Occipital lobe (tissue), 1 donor: ENCODE measurements at regions not wholly inside any gene's neighbourhood (a gene's known extent, or its start where the extent isn't known, plus 50 kb on each side); places are given as distances from the start of the nearest gene placed in this dataset.
"Not testable (repeated sequence)": the region's sequence is repeated elsewhere in the genome, so short reads cannot be mapped to it uniquely, and the experiment has no call there.

ENCODE experiments used
- DNase-seq: peaks from one replicate; lab custom pipeline; 2025; lab: John Stamatoyannopoulos, UW

DNA sequence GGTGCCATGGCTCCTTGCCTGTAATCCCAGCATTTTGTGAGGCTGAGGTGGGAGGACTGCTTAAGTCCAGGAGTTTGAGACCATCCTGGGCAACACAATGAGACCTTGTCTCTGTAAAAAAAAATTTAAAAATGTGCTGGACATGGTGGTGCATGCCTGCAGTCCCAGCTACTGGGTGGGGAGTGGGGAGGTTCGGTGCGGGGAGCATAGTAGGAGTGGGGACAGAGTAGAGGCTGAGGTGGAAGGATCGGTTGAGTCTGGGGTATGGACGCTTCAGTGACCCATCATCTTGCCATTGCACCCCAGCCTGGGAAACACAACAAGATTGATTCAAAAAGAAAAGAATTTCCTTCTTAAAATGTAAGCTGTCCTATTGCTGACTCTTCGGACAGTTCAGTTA, 1490.0 kb upstream of the GBE1 start:
- no peak for DNase-seq

DNA sequence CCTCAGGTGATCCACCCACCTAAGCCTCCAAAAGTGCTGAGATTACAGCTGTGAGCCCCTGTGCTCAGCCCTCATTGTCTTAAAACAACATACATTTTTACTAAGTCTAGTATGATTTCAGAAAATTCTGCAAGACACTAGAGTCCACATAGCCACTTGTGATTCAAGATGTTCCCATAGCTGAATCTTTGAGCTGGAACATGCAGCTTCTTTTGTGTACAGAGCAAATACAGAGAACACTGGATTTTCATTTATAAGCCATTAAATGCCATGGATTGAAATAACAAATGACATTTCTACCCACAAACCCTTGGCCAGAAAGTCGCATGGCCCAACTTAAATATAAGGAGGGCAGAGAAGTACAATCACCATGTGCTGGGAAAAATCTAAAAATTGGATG, 1489.2 kb upstream of the GBE1 start:
- DNase-seq, result no peak

DNA sequence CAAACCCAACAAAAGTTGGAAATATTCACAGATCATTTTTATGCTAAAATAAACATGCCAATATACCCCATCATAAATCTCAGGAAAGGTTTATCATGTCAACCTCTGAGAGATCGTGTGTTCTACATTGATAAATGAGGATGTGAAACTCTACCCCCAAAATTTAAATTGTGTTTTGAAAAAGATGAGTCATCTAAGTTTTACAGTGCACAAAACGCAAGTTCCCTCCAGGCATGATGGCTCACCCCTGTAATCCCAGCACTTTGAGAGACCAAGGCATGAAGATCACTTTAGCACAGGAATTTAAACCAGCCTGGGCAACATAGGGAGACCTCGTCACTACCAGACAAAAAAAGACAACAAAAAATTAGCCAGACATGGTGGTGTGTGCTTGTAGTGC, 1487.0 kb upstream of the GBE1 start:
- no peak for DNase-seq

DNA sequence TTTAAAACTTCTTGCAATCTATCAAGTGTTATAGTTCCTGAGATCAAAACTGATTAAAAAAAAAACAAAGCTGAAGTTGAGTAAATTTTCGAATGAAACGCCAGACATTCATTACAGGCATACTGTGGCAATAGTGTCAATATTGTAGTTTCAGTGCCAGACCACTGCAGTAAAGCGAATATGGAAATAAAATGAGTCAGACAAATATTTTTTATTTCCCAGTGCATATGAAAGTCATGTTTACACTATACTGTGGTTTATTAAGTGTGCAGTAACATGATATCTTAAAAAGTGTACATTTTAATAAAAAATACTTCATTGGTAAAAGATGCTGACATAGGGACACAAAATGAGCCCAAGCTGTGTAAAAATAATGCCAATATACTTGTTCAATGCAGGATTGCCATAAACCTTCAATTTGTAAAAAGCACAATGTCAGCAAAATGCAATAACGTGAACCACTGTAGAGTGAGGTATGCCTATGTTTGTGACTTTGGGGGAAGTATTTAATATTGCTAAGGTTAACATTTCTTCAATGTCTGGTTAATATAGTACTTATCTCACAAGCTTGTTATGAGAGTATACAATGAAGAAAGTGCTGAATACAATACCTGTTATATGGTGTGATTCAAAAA, 1473.9 kb upstream of the GBE1 start:
- DNase-seq, result no peak

DNA sequence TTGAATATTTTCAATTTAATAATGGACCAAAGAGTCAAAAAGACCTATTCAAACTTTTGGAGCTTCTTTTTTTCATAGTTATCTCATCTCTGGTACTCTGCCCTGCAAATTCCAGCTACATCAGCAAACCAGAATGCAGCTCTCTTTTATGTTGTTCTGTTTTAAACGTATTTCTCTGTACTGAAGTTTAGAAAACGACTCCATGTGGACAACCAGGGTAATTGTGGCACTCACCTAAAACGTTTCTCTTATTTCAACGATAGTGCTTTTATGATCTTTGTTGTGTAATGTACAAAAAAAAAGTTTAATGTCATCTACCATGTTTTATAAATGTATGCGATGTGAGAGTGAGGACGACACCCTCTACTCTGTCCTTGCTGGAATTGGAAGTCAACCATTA, 1472.3 kb upstream of the GBE1 start:
- no peak for DNase-seq

DNA sequence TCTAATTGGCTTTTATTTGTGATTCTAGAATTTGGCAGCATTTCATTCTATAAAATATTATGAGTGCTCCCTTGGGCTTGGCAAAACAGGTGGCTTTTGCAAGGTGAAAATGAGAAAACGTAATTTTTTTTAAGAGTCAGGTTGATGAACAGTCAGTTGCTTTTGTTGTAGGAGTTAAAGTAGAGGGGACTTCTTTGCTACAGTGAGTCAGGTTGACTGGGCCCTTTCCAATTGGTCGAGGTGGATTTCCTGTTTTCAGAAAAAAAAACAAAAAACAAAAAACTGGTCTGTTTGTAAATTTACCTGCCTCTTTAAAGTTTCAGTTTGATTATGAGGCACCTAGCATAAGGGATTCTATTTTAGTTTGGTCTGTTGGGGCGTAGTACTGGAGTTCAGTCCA, 1469.4 kb upstream of the GBE1 start:
- DNase-seq, result no peak

DNA sequence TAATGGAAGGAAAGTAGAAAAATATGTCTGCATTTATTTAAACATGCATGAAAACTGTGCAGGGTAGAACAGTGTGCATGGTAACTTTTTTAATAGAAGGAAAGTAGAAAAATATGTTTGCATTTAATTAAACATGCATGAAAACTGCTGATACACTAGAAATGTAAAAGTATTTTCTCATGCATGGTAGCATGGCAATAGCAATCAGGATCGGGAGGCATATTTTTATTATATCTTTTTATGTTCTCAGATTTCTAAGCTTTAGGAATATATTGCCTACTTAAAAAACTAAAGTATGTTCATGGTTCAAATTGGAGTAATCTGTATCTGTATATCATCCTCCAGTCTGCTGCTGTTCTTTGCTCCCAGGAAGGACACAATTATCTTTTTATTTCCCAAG, 1468.9 kb upstream of the GBE1 start:
- no peak for DNase-seq

DNA sequence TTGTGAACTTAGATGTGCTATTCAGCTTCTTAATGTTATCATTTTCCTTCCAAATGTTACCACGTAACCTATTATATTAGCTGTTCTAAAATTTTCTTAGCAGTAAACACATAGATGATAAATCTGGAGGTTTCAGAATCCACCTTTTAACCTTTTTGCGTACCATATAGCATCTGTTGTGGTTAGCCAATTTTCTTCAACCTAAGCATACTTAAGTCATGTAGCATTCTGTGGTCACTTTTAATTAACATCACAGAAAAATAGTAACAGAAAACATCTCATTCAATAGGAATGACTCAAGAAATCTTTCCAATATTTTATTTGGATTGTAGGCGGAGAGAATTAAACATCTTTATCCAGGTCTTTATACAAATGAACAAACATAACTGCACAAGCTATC, 1465.3 kb upstream of the GBE1 start:
- no peak for DNase-seq

DNA sequence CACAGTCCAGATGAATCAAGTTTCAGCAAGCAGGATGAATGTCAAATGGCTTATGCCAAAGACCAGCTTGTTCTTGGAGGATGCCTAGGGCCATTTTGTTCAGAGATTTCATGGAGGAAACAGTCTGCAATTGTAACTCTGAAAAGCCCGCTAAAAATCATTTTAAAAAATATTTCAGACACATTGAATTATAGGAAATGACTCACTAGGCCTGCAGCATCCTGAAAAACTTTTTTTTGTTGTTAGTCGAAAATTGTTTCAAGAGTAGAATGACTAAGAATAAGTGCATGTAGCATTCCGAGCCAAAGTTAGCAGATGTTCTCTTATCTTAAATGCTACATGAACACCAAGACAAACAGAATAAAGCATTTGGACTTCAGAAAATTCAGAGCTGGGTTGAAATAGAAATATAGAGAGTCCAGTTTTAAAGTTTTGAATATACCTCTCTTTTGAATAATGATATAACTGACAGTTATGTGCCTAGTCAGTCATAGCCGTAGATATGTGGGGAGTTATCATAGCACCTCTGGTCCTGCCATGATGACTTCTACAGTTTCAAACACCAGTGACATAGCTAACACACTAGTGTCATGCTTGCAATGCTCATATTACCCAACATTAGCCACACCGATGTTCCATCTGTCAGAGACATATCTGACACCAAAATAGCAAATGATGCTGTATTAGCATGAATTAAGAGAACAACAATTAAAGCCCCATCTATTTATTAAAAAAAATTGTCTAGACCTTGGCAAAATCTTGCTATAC, 1462.8 kb upstream of the GBE1 start:
- DNase-seq, result no peak

DNA sequence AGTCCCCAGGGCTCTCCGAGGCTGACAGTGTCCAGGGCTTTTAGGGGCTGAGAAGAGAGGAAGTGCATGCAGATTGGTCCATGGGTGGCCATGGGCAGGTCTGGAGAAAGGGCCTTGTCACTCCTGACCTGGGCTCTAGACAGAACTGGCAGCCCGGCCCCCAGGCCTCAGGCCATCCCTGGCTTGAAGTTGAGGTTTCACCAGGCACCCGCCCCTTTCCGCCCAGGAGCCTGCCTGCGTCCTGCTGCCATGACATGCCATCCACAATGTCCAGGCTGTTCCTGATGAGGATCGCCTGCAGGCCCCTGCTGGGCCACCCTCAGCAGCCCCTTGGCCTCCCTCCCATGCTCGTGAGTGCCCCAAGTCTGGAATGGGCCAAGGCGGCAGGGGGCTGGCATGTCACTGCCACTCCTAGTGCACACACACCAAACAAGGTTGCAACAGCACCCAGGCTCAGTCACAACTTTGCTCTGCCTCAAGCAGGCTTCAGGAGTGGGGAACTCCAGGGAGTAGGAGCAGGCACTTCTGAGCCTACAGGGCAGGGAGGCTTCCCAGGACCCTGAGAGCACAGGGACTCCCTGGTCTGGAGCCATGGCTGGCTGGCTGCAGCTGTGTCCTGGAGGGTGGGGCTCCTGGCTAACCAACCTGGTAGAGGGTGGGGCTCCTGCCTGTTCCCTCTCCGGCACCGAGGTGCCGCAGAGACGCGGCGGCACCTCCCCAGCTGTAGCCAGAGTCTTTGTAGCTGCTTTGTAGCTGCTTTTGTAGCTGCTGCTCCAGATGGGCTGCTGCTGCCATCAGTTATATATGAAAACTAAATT, 1457.1 kb upstream of the GBE1 start:
- no peak for DNase-seq

DNA sequence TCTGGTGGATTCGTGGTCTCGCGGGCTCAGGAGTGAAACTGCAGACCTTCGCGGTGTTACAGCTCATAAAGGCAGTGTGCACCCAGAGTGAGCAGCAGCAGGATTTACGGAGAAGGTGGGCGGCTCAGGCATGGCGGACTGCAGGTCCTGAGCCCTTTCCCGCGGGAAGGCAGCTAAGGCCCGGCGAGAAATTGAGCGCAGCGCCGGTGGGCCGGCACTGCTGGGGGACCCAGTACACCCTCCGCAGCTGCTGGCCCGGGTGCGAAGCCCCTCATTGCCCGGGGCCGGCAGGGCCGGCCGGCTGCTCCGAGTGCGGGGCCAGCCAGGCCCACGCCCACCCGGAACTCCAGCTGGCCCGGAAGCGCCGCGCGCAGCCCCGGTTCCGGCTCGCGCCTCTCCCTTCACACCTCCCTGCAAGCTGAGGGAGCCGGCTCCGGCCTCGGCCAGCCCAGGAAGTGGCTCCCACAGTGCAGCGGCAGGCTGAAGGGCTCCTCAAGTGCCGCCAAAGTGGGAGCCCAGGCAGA, 1456.2 kb upstream of the GBE1 start:
- not testable (repeated sequence) for DNase-seq

DNA sequence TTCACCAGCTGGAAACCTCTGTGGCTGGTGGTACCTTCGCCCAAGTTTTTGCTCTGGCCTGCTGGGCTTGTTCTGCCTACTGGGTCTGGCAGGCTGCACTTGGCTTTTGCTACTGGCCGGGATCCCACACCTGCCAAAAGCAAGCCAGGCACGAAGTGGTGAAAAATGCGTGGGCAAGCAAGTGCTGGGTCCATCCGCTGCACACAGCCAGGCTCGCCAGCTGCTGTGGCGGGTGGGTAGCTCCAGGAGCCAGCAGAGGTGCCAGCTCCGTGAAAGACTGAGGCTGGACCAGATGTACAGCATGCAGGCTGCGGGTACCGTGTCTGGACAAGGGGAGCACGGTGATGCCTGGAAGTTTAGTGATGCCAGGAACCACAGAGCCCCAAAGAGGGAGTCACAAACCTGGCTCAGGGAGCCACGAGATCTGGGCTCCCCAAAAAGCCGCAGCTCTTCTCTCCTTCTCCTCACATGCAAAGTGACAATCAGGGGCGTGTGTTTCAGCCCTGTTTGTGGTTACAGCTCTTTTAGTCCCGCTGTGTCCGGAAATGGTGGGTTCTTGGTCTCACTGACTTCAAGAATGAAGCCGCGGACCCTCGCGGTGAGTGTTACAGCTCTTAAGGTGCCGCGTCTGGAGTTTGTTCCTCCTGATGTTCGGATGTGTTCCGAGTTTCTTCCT, 1455.6 kb upstream of the GBE1 start:
- peak; percentile 24 for DNase-seq

DNA sequence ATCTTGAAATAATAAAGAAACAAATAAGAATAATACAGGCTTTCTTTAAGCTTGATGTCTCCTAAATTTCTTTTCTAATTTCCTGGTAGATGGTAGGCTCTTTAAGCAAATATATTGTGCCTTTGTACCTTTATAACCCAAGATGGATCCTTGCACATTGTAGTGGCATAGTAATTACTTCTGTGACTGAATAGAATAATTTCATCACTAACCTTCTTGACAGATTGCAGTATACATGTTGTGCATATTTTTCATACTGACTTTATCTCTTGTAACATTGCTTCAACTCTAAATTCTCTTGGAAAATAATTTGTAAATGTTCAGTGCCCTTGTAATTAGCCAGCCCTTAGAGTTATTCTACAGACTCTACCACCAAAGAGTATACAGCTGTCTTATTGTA, 1433.8 kb upstream of the GBE1 start:
- no peak for DNase-seq

DNA sequence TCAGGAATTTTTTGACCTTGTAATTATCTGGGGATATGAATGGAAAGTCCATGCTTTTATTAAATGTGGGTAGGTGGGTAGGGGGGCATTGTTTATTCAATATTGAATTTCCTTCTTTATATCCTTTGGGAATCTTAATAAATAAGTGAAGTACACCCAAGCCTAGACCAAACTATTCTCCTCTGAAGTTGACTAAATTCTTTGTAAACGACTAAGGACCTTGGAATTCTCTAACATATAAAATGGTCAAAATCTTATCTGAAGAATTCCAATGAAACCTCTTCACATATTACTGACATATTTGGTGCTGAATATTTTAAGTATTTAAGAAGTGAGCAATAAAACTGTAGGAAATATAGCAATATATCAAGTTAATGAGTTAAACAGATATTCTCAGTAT, 1432.1 kb upstream of the GBE1 start:
- DNase-seq, result no peak

DNA sequence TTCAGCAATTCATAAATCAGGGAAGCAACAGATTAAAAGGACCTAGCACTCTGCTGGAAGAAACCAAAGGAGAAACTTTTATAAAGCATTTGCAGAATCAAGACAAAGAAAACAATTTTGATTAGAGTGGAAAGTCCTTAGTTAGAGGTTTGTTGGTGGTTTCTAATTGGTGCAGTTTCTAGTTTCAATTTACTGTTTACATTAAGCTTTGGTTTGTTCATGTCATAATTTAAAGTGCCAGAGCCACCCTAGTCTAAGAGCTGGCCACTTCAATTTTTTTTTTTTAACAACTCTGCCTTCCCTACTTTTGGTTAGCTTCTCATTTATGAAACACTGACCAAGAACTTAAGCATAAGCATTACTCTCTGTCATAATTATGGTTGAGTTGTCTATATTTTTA, 1428.2 kb upstream of the GBE1 start:
- DNase-seq, result no peak

DNA sequence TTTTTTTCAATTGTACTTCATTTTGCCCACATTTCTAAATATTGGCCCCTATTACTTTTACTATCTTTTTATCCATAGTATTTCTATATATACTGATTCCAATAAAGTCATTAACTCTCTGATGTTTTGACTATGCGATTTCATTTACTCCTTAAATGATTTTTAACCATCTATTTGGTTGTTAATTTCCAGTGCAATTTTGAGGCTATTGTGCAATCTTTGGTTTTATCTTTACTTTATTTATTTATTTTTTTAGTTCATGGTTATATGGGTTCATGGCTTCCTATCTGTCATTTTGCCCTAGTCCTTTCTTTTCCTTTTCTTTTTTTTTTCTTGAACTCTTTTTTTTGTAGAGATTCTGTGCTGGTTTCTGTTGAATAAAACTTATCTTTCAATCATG, 1408.0 kb upstream of the GBE1 start:
- no peak for DNase-seq

DNA sequence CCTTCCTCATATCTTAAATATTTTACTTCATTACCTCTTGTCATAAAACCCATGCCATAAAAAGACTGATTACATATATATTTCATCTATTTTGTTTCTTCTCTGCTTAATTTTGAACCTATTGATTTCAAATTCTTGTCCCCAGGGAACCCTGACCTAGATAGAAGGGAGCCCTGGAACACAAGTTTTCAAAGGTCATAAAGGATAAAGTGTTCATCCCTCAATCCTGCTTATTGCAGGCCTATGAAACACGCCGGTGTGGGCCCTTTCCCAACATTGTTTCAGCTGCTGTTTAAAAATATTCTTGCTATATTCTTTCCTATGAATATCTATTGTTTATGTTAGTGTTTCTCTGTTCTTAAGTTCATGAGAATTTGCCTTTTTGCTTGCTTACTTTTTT, 1389.5 kb upstream of the GBE1 start:
- DNase-seq, result no peak

DNA sequence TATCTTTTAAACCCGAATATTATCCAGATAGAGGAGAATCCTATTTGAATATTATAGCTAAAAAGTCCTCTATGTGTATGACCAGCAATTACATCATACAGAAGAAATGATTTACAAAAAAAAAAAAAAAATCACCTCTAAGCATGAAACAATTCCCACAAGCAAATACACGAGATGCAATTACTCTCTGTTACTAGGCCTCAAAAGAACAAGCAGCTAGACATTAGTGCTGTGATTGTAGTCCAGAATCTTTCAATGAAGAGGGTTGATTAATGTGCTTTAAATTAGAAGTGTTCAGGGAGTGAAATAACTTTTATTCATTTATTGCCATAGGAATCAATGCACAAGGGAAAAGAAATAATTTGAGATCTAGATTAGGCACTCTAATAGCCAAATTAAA, 1379.5 kb upstream of the GBE1 start:
- no peak for DNase-seq

DNA sequence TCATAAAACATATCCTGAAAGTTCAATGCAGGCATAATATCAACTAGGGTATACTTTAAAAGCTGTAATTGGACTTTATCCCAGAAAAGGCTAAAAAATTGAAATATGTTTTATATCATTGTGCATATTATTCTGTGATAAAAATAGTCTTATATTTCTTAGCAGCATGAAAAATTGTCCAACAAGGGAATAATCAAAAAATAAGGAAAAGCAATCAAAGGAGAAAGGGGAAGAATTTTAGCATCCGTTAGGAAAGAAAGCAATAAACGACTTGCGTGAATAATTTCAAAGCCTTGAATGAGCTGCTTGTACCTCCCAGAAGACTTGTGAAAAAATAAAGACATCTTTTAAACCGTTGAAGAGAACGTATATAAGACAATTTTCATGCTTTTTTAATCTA, 1369.8 kb upstream of the GBE1 start:
- no peak for DNase-seq

DNA sequence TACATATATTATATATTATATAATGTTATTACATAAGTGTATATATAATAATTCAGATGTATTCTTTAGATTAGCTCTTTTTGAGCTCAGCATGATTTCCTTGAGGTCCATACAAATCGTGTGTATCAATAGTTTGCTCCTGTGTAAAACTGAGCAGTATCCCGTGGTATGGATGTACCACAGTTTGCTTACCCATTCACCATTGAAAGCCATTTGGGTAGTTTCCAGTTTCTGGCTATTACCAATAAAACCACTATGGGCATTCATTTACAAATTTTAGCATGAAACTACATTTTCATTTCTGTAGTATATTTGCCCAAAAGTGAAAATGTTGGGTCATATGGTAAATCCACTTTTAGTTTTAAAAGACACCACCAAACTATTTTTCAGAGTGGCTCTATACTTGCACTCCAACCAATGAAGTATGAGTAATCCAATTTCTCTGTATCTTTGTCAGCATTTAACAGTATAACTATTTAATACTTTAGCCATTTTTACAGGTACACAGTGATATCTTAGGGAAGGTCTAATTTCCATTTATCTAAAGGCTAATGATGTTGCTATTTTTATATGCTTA, 1361.4 kb upstream of the GBE1 start:
- DNase-seq, result no peak

DNA sequence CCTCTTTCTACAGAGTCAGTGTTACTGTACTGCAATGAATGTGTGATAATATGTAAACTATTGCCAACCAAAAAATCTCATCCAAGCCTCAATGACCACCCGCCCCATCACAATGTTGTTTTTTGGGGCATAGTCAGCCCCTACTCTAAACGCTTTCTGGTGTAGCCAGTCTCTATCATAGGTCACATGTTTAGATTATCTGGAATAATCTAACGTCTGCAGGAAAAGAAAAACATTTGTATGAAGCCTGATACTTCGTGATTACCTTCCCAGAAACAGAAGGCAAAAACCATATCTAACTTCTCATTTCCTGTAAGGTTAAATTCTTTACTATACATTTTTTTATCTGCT, 1331.8 kb upstream of the GBE1 start:
- no peak for DNase-seq
